ENCODE measurements at regions not wholly inside any gene's neighbourhood (a gene's known extent, or its start where the extent isn't known, plus 50 kb on each side); places are given as distances from the start of the nearest gene placed in this dataset.

- DNase-seq, result no peak
- H3K27me3 Mint-ChIP-seq, result no peaks in the 10 kb centered on the region
- Histone ChIP-seq H3K4me1 (ENCODE audit: insufficient read depth, low read length) (no peaks in the 10 kb centered on the region), H3K36me3 (ENCODE audit: insufficient read depth, low read length) (no peaks in the 10 kb centered on the region), H3K27ac (ENCODE audit: low read depth in 1 of 2, low read length in 2 of 2) (no peak overlapping the region), H3K9me3 (ENCODE audit: control insufficient read depth in 1 of 2, insufficient read depth in 1 of 2, low read length in 2 of 2) (peaks cover 0 to 11% of the 10 kb centered on the region in 2 experiments), H3K27me3 (ENCODE audit: control insufficient read depth in 1 of 2, insufficient read depth in 2 of 2, low read length in 2 of 2) (no peaks in the 10 kb centered on the region), H3K4me3 (ENCODE audit: low read length) (no peak overlapping the region)
- H3K9me3 Mint-ChIP-seq, result peaks cover 3% of the 10 kb centered on the region
- POLR2A ChIA-PET, result no interaction called here
- TF ChIP-seq, protein P1, sequence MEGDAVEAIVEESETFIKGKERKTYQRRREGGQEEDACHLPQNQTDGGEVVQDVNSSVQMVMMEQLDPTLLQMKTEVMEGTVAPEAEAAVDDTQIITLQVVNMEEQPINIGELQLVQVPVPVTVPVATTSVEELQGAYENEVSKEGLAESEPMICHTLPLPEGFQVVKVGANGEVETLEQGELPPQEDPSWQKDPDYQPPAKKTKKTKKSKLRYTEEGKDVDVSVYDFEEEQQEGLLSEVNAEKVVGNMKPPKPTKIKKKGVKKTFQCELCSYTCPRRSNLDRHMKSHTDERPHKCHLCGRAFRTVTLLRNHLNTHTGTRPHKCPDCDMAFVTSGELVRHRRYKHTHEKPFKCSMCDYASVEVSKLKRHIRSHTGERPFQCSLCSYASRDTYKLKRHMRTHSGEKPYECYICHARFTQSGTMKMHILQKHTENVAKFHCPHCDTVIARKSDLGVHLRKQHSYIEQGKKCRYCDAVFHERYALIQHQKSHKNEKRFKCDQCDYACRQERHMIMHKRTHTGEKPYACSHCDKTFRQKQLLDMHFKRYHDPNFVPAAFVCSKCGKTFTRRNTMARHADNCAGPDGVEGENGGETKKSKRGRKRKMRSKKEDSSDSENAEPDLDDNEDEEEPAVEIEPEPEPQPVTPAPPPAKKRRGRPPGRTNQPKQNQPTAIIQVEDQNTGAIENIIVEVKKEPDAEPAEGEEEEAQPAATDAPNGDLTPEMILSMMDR (IDR thresholded peaks at IDR 0.05), result no peak
- ATAC-seq (ENCODE audit: poor library complexity), result no peak
- no peaks in the 10 kb centered on the region for H3K4me1 Mint-ChIP-seq (ENCODE audit: low read depth)
- no peaks in the 10 kb centered on the region for H3K36me3 Mint-ChIP-seq (ENCODE audit: low read depth)
- intact Hi-C loops (cut with DNase I, micrococcal nuclease), result no loop called here
- CTCF ChIA-PET, result no interaction called here
- H3K27ac Mint-ChIP-seq, result no peak overlapping the region
- H3K4me3 Mint-ChIP-seq, result no peak overlapping the region
Measured at GRCh38 chr12:74988156-74988555, 221.5 kb downstream of the KCNC2 start.
